ENCODE measurements at regions not wholly inside any gene's neighbourhood (a gene's known extent, or its start where the extent isn't known, plus 50 kb on each side); places are given as distances from the start of the nearest gene placed in this dataset.

GRCh38 chr2:103961862-103962261, 892.1 kb upstream of the POU3F3 start:
- H3K4me1 ChIP-seq (ENCODE audit: control insufficient read depth in 3 of 3, insufficient read depth in 3 of 3, low read length in 3 of 3): no peaks in the 10 kb centered on the region
- no peaks in the 10 kb centered on the region for H3K9me3 ChIP-seq (ENCODE audit: control insufficient read depth in 3 of 3, low read length in 3 of 3)
- H3K4me3 ChIP-seq (ENCODE audit: low read length in 3 of 3): no peak overlapping the region
- peaks cover 0 to 3% (median 0%) of the 10 kb centered on the region in 3 donors for H3K27me3 ChIP-seq (ENCODE audit: control insufficient read depth in 3 of 3, insufficient read depth in 3 of 3, low read length in 3 of 3)
- H3K36me3 ChIP-seq (ENCODE audit: control insufficient read depth in 3 of 3, insufficient read depth in 3 of 3, low read length in 3 of 3): no peaks in the 10 kb centered on the region
- no peak overlapping the region for H3K9ac ChIP-seq (ENCODE audit: low read depth in 1 of 3, low read length in 3 of 3)
- no peak overlapping the region for H3K27ac ChIP-seq (ENCODE audit: low read depth, low read length)

DNA sequence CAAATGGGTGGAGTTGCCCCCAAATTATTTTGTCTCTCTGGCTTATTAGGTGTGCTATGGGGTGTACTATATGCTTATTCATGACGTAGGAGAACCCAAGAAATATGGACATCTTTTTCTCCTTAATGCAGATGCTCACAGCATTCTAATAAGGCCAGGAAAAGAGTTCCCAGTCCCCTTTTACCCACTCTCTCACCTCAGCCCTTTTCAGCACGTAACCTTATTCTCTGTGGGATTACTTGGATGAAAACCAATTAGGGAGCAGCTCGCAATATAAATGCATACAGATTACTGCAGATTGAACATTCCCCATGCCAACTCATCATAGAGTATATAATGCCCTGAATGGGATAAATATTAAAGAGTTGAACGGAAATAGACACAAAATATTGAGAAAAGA, 891.2 kb upstream of the POU3F3 start:
- H3K9ac ChIP-seq (ENCODE audit: low read depth in 1 of 3, low read length in 3 of 3): no peak overlapping the region
- H3K27ac ChIP-seq (ENCODE audit: low read depth, low read length): no peak overlapping the region
- peaks cover 0 to 3% (median 0%) of the 10 kb centered on the region in 3 donors for H3K27me3 ChIP-seq (ENCODE audit: control insufficient read depth in 3 of 3, insufficient read depth in 3 of 3, low read length in 3 of 3)
- H3K9me3 ChIP-seq (ENCODE audit: control insufficient read depth in 3 of 3, low read length in 3 of 3): no peaks in the 10 kb centered on the region
- no peaks in the 10 kb centered on the region for H3K36me3 ChIP-seq (ENCODE audit: control insufficient read depth in 3 of 3, insufficient read depth in 3 of 3, low read length in 3 of 3)
- H3K4me3 ChIP-seq (ENCODE audit: low read length in 3 of 3): no peak overlapping the region
- no peaks in the 10 kb centered on the region for H3K4me1 ChIP-seq (ENCODE audit: control insufficient read depth in 3 of 3, insufficient read depth in 3 of 3, low read length in 3 of 3)

DNA sequence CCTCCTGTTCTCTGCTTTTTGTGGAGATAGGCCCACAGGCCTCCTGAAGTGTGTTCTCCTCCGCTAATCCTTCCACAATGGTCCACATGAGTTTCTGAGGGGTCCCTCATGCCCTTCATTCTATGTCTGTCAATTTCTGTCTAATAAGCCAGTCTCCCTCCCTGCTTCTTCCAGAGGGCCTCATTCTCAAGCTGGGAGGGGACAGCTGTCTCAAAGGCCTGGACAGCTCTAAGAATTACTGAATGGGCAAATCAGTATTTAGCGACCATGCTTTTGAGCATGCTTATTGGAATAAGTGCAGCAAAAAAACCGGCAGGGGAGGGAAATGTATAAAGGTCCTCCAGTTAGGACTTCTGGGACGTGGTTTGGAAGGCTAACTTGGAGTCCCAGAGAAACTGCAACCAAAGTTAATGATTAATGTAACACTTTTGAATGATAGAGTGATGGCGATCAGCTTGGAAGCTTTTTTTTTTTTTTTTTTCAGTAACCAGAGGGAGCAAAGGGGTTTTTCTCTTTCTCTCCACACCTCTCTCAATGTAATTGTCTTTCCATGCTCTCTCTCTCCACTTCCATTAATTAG, 890.7 kb upstream of the POU3F3 start:
- Histone ChIP-seq H3K4me3 (ENCODE audit: low read length in 3 of 3) (no peak overlapping the region), H3K9me3 (ENCODE audit: control insufficient read depth in 3 of 3, low read length in 3 of 3) (no peaks in the 10 kb centered on the region), H3K27ac (ENCODE audit: low read depth, low read length) (no peak overlapping the region), H3K27me3 (ENCODE audit: control insufficient read depth in 3 of 3, insufficient read depth in 3 of 3, low read length in 3 of 3) (peaks cover 0 to 3% (median 0%) of the 10 kb centered on the region in 3 donors), H3K4me1 (ENCODE audit: control insufficient read depth in 3 of 3, insufficient read depth in 3 of 3, low read length in 3 of 3) (no peaks in the 10 kb centered on the region), H3K9ac (ENCODE audit: low read depth in 1 of 3, low read length in 3 of 3) (no peak overlapping the region), H3K36me3 (ENCODE audit: control insufficient read depth in 3 of 3, insufficient read depth in 3 of 3, low read length in 3 of 3) (no peaks in the 10 kb centered on the region)

- H3K27ac ChIP-seq (ENCODE audit: low read depth, low read length): no peak overlapping the region
- no peaks in the 10 kb centered on the region for H3K9me3 ChIP-seq (ENCODE audit: control insufficient read depth in 3 of 3, low read length in 3 of 3)
Measured at GRCh38 chr2:103977241-103977640, 876.7 kb upstream of the POU3F3 start.

DNA sequence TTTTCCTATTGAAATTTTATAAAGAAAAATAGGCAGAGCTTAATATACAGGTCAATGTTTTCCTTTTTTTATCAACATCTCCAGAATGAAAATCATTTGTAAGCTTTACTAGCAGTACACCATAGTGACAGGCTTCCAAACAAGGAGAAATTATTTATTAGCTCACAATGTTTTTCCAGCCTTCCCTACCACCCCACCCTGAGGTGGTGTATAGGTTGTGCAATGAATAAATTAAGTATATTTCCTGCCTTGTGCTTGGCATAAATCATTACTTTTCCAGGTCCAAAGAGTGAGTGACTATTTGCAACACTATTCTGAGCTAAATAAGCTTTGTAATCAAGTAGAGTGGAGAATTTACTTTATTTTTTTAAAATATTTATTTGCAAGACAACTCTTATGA, 876.2 kb upstream of the POU3F3 start:
- Histone ChIP-seq H3K4me1 (ENCODE audit: control insufficient read depth in 3 of 3, insufficient read depth in 3 of 3, low read length in 3 of 3) (no peaks in the 10 kb centered on the region), H3K4me3 (ENCODE audit: low read length in 3 of 3) (no peak overlapping the region), H3K27me3 (ENCODE audit: control insufficient read depth in 3 of 3, insufficient read depth in 3 of 3, low read length in 3 of 3) (no peaks in the 10 kb centered on the region), H3K27ac (ENCODE audit: low read depth, low read length) (no peak overlapping the region), H3K9ac (ENCODE audit: low read depth in 1 of 3, low read length in 3 of 3) (no peak overlapping the region), H3K9me3 (ENCODE audit: control insufficient read depth in 3 of 3, low read length in 3 of 3) (no peaks in the 10 kb centered on the region), H3K36me3 (ENCODE audit: control insufficient read depth in 3 of 3, insufficient read depth in 3 of 3, low read length in 3 of 3) (no peaks in the 10 kb centered on the region)

More at GRCh38 chr2:103977241-103977640, 876.7 kb upstream of the POU3F3 start:
- Histone ChIP-seq H3K4me3 (ENCODE audit: low read length in 3 of 3) (no peak overlapping the region), H3K27me3 (ENCODE audit: control insufficient read depth in 3 of 3, insufficient read depth in 3 of 3, low read length in 3 of 3) (no peaks in the 10 kb centered on the region), H3K9ac (ENCODE audit: low read depth in 1 of 3, low read length in 3 of 3) (no peak overlapping the region), H3K4me1 (ENCODE audit: control insufficient read depth in 3 of 3, insufficient read depth in 3 of 3, low read length in 3 of 3) (no peaks in the 10 kb centered on the region), H3K36me3 (ENCODE audit: control insufficient read depth in 3 of 3, insufficient read depth in 3 of 3, low read length in 3 of 3) (no peaks in the 10 kb centered on the region)

DNA sequence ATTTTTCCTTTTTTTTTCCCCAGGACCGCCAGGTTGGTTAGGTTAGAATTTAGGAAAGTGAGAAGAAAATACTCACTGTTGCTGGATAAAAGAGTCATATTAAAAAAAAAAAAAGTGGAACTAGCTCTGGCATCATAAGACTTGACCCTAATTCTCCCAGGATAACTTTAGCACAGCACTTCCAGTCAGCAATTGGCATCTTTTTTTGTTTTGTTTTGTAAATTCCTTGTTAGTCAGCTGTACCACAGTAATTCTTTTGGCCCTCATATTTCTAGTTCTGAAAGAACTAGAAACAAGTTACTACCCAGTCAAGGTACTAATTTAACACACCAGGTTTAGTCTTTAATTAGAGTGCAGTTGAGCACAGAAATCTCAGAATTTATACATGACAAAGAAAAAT, 873.5 kb upstream of the POU3F3 start:
- no peaks in the 10 kb centered on the region for H3K4me1 ChIP-seq (ENCODE audit: control insufficient read depth in 3 of 3, insufficient read depth in 3 of 3, low read length in 3 of 3)
- no peaks in the 10 kb centered on the region for H3K36me3 ChIP-seq (ENCODE audit: control insufficient read depth in 3 of 3, insufficient read depth in 3 of 3, low read length in 3 of 3)
- H3K27ac ChIP-seq (ENCODE audit: low read depth, low read length): no peak overlapping the region
- no peak overlapping the region for H3K9ac ChIP-seq (ENCODE audit: low read depth in 1 of 3, low read length in 3 of 3)
- H3K27me3 ChIP-seq (ENCODE audit: control insufficient read depth in 3 of 3, insufficient read depth in 3 of 3, low read length in 3 of 3): no peaks in the 10 kb centered on the region
- no peaks in the 10 kb centered on the region for H3K9me3 ChIP-seq (ENCODE audit: control insufficient read depth in 3 of 3, low read length in 3 of 3)
- H3K4me3 ChIP-seq (ENCODE audit: low read length in 3 of 3): no peak overlapping the region

GRCh38 chr2:103982691-103983090, 871.2 kb upstream of the POU3F3 start:
- Histone ChIP-seq H3K36me3 (ENCODE audit: control insufficient read depth in 3 of 3, insufficient read depth in 3 of 3, low read length in 3 of 3) (no peaks in the 10 kb centered on the region), H3K27ac (ENCODE audit: low read depth, low read length) (no peak overlapping the region), H3K27me3 (ENCODE audit: control insufficient read depth in 3 of 3, insufficient read depth in 3 of 3, low read length in 3 of 3) (no peaks in the 10 kb centered on the region), H3K9ac (ENCODE audit: low read depth in 1 of 3, low read length in 3 of 3) (no peak overlapping the region), H3K4me3 (ENCODE audit: low read length in 3 of 3) (no peak overlapping the region), H3K9me3 (ENCODE audit: control insufficient read depth in 3 of 3, low read length in 3 of 3) (no peaks in the 10 kb centered on the region), H3K4me1 (ENCODE audit: control insufficient read depth in 3 of 3, insufficient read depth in 3 of 3, low read length in 3 of 3) (no peaks in the 10 kb centered on the region)

GRCh38 chr2:103986001-103986400, 867.9 kb upstream of the POU3F3 start:
- Histone ChIP-seq H3K27ac (ENCODE audit: low read depth, low read length) (no peak overlapping the region), H3K9ac (ENCODE audit: low read depth in 1 of 3, low read length in 3 of 3) (no peak overlapping the region), H3K4me1 (ENCODE audit: control insufficient read depth in 3 of 3, insufficient read depth in 3 of 3, low read length in 3 of 3) (no peaks in the 10 kb centered on the region), H3K4me3 (ENCODE audit: low read length in 3 of 3) (no peak overlapping the region), H3K36me3 (ENCODE audit: control insufficient read depth in 3 of 3, insufficient read depth in 3 of 3, low read length in 3 of 3) (no peaks in the 10 kb centered on the region), H3K9me3 (ENCODE audit: control insufficient read depth in 3 of 3, low read length in 3 of 3) (no peaks in the 10 kb centered on the region), H3K27me3 (ENCODE audit: control insufficient read depth in 3 of 3, insufficient read depth in 3 of 3, low read length in 3 of 3) (no peaks in the 10 kb centered on the region)

GRCh38 chr2:103991591-103991990, 862.3 kb upstream of the POU3F3 start:
- Histone ChIP-seq H3K4me3 (ENCODE audit: low read length in 3 of 3) (no peak overlapping the region), H3K9ac (ENCODE audit: low read depth in 1 of 3, low read length in 3 of 3) (no peak overlapping the region), H3K36me3 (ENCODE audit: control insufficient read depth in 3 of 3, insufficient read depth in 3 of 3, low read length in 3 of 3) (no peaks in the 10 kb centered on the region), H3K4me1 (ENCODE audit: control insufficient read depth in 3 of 3, insufficient read depth in 3 of 3, low read length in 3 of 3) (no peaks in the 10 kb centered on the region), H3K27ac (ENCODE audit: low read depth, low read length) (no peak overlapping the region), H3K9me3 (ENCODE audit: control insufficient read depth in 3 of 3, low read length in 3 of 3) (peaks cover 0 to 2% (median 0%) of the 10 kb centered on the region in 3 donors), H3K27me3 (ENCODE audit: control insufficient read depth in 3 of 3, insufficient read depth in 3 of 3, low read length in 3 of 3) (no peaks in the 10 kb centered on the region)

- Histone ChIP-seq H3K27ac (ENCODE audit: low read depth, low read length) (no peak overlapping the region), H3K27me3 (ENCODE audit: control insufficient read depth in 3 of 3, insufficient read depth in 3 of 3, low read length in 3 of 3) (no peaks in the 10 kb centered on the region), H3K9me3 (ENCODE audit: control insufficient read depth in 3 of 3, low read length in 3 of 3) (no peaks in the 10 kb centered on the region), H3K4me1 (ENCODE audit: control insufficient read depth in 3 of 3, insufficient read depth in 3 of 3, low read length in 3 of 3) (no peaks in the 10 kb centered on the region), H3K4me3 (ENCODE audit: low read length in 3 of 3) (no peak overlapping the region), H3K36me3 (ENCODE audit: control insufficient read depth in 3 of 3, insufficient read depth in 3 of 3, low read length in 3 of 3) (no peaks in the 10 kb centered on the region), H3K9ac (ENCODE audit: low read depth in 1 of 3, low read length in 3 of 3) (no peak overlapping the region)
Measured at GRCh38 chr2:104004821-104005220, 849.1 kb upstream of the POU3F3 start.

Data from skeletal muscle tissue (tissue), 3 donors.